ENCODE measurements at regions not wholly inside any gene's neighbourhood (a gene's known extent, or its start where the extent isn't known, plus 50 kb on each side); places are given as distances from the start of the nearest gene placed in this dataset.

DNA sequence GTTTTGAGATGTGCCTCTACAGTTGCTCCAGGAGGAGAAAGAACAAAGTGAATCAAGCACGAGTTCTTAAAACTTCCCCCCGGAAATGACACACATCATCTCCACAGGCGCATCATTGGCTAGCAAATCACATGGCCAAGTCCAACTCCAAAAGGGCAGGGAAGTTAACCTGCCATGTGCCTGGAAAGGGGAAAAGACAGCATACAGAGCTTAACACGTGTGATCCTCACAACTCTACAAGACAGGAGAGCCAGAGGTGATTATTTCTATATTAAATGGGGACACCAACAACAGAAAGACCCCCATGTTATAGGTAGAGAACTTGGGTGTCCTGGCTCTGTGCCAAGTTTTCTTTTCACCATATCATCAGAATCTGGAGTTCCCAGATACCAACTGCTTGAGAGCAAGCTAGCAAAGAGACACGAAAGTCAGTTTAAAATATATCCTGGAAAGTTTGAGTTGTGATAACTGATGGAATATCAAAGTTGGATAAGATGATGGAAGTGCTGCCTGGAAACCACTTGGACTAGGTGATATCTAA lies 871.1 kb downstream of the UQCRFS1 start:
- no peak for DNase-seq (ENCODE audit: low spot score)
- ChIA-PET CTCF (no interaction called here), POLR2A (ENCODE audit: low non-redundant PET) (no interaction called here)
- no peak for TF ChIP-seq EZH2 (IDR thresholded peaks at IDR 0.05; ENCODE audit: borderline replicate concordance, low read depth, low read length, poor library complexity, severe bottlenecking)
- TF ChIP-seq, protein P1, sequence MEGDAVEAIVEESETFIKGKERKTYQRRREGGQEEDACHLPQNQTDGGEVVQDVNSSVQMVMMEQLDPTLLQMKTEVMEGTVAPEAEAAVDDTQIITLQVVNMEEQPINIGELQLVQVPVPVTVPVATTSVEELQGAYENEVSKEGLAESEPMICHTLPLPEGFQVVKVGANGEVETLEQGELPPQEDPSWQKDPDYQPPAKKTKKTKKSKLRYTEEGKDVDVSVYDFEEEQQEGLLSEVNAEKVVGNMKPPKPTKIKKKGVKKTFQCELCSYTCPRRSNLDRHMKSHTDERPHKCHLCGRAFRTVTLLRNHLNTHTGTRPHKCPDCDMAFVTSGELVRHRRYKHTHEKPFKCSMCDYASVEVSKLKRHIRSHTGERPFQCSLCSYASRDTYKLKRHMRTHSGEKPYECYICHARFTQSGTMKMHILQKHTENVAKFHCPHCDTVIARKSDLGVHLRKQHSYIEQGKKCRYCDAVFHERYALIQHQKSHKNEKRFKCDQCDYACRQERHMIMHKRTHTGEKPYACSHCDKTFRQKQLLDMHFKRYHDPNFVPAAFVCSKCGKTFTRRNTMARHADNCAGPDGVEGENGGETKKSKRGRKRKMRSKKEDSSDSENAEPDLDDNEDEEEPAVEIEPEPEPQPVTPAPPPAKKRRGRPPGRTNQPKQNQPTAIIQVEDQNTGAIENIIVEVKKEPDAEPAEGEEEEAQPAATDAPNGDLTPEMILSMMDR (conservative IDR thresholded peaks at IDR 0.05; ENCODE audit: low read depth, low read length): no peak
- BruUV-seq (replicated peaks): no TSS peak
- no peaks in the 10 kb centered on the region for H3K36me3 ChIP-seq (ENCODE audit: insufficient read depth, low read length, poor library complexity, severe bottlenecking)
- intact Hi-C loops (cut with micrococcal nuclease; ENCODE audit: unreplicated experiment): no loop called here
- no peaks in the 10 kb centered on the region for H3K4me1 ChIP-seq (ENCODE audit: insufficient read depth, low read length, poor library complexity, severe bottlenecking)
- no peak overlapping the region for H3K4me3 ChIP-seq (ENCODE audit: low read depth, low read length, poor library complexity, severe bottlenecking)
- H3K27ac ChIP-seq (ENCODE audit: low read depth, low read length, poor library complexity, severe bottlenecking): no peak overlapping the region
- H3K27me3 ChIP-seq (replicated peaks; ENCODE audit: insufficient read depth, low read depth, low read length, poor library complexity): no peaks in the 10 kb centered on the region
- H3K9me3 ChIP-seq (ENCODE audit: low read depth, low read length, poor library complexity, severe bottlenecking): peaks cover 24% of the 10 kb centered on the region

DNA sequence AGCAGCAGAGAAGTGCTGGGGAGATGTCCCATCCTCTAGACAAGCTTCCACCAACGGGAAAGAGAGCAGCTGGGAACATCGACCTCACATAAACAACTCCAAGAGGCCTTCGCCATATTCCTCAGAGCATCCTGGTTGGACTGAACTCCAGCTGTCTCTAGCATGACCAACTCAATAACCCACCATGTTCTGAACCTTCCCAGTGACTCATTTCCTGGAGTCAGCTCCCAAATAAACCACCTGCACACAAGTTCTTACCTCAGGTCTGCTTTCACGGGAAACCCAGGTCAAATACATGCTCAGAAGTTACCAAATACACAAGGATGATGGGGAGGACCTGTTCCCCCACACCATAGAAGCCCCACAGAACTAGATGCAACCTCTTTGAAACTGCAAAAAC lies 878.5 kb downstream of the UQCRFS1 start:
- intact Hi-C loops (cut with micrococcal nuclease; ENCODE audit: unreplicated experiment): no loop called here
- no peaks in the 10 kb centered on the region for H3K27me3 ChIP-seq (replicated peaks; ENCODE audit: insufficient read depth, low read depth, low read length, poor library complexity)
- TF ChIP-seq EZH2 (IDR thresholded peaks at IDR 0.05; ENCODE audit: borderline replicate concordance, low read depth, low read length, poor library complexity, severe bottlenecking): no peak
- TF ChIP-seq, protein P1 (conservative IDR thresholded peaks at IDR 0.05; ENCODE audit: low read depth, low read length): no peak
- peaks cover 28% of the 10 kb centered on the region for H3K9me3 ChIP-seq (ENCODE audit: low read depth, low read length, poor library complexity, severe bottlenecking)
- DNase-seq (ENCODE audit: low spot score): no peak
- H3K27ac ChIP-seq (ENCODE audit: low read depth, low read length, poor library complexity, severe bottlenecking): no peak overlapping the region
- no peaks in the 10 kb centered on the region for H3K36me3 ChIP-seq (ENCODE audit: insufficient read depth, low read length, poor library complexity, severe bottlenecking)
- ChIA-PET POLR2A (ENCODE audit: low non-redundant PET) (no interaction called here), CTCF (no interaction called here)
- H3K4me3 ChIP-seq (ENCODE audit: low read depth, low read length, poor library complexity, severe bottlenecking): no peak overlapping the region
- no TSS peak for BruUV-seq (replicated peaks)
- H3K4me1 ChIP-seq (ENCODE audit: insufficient read depth, low read length, poor library complexity, severe bottlenecking): no peaks in the 10 kb centered on the region

DNA sequence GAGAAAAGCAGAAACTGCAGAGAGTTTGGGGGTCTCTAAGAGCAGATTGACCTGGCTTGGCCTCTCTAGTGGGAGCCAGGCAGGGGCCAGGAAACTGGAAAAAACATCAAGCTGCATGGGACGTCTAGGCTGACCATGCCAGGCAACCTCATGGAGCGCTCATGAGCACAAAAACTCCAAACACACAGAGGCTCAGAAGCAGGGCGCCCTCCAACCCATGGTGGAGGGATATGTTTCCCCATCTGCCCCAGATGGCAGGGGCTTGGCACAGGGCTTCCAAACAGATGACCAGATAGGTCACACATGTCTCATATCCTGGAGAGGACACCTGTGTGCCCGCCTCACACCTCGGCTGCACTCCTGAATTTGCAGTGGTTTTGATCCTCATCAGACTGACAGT lies 879.0 kb downstream of the UQCRFS1 start:
- Histone ChIP-seq H3K9me3 (ENCODE audit: low read depth, low read length, poor library complexity, severe bottlenecking) (peaks cover 28% of the 10 kb centered on the region), H3K4me3 (ENCODE audit: low read depth, low read length, poor library complexity, severe bottlenecking) (no peak overlapping the region), H3K4me1 (ENCODE audit: insufficient read depth, low read length, poor library complexity, severe bottlenecking) (no peaks in the 10 kb centered on the region), H3K36me3 (ENCODE audit: insufficient read depth, low read length, poor library complexity, severe bottlenecking) (no peaks in the 10 kb centered on the region), H3K27me3 (replicated peaks; ENCODE audit: insufficient read depth, low read depth, low read length, poor library complexity) (no peaks in the 10 kb centered on the region), H3K27ac (ENCODE audit: low read depth, low read length, poor library complexity, severe bottlenecking) (no peak overlapping the region)
- no TSS peak for BruUV-seq (replicated peaks)
- no peak for TF ChIP-seq EZH2 (IDR thresholded peaks at IDR 0.05; ENCODE audit: borderline replicate concordance, low read depth, low read length, poor library complexity, severe bottlenecking)
- TF ChIP-seq, protein P1 (conservative IDR thresholded peaks at IDR 0.05; ENCODE audit: low read depth, low read length): no peak
- POLR2A ChIA-PET (ENCODE audit: low non-redundant PET): no interaction called here
- intact Hi-C loops (cut with micrococcal nuclease; ENCODE audit: unreplicated experiment): no loop called here
- CTCF ChIA-PET: no interaction called here
- DNase-seq (ENCODE audit: low spot score): no peak
